CD14-positive monocyte (primary cell): ENCODE measurements at regions not wholly inside any gene's neighbourhood (a gene's known extent, or its start where the extent isn't known, plus 50 kb on each side); places are given as distances from the start of the nearest gene placed in this dataset.

ENCODE experiments used
- DNase-seq, 3 donors: peaks; one replicate each; pipeline ENCODE4 v3.0.0-alpha.2; 2011 to 2022
- H2AFZ ChIP-seq: 2 replicates; pipeline ENCODE4 v1.6.0; 2012; ENCODE audit warnings: mild to moderate bottlenecking, low read depth, low read length, inconsistent platforms; ENCODE audit not compliant: insufficient read depth, poor library complexity, severe bottlenecking
- H3K27ac ChIP-seq, 2 donors: 1 replicate in 1 of 2; 2 replicates in 1 of 2; pipeline ENCODE4 v1.5.1; 2012 to 2013; ENCODE audit warnings: low read length in 2 of 2, control low read depth in 1 of 2, inconsistent platforms in 1 of 2, low read depth in 1 of 2, mild to moderate bottlenecking in 1 of 2
- H3K27me3 ChIP-seq, 2 donors: one replicate each; pipeline versions ENCODE4 v1.6.0 to v1.6.1; 2011 to 2013; ENCODE audit warnings: low read length in 2 of 2; ENCODE audit not compliant: control insufficient read depth in 2 of 2, insufficient read depth in 2 of 2
- H3K36me3 ChIP-seq, 2 donors: replicated peaks in 1 of 2; 1 replicate in 1 of 2; 2 replicates in 1 of 2; pipeline versions ENCODE4 v1.5.1 to v1.6.1; 2012 to 2013; ENCODE audit warnings: low read length in 2 of 2, control low read depth in 1 of 2, inconsistent platforms in 1 of 2, mild to moderate bottlenecking in 1 of 2; ENCODE audit not compliant: insufficient read depth in 2 of 2, control insufficient read depth in 1 of 2
- H3K4me1 ChIP-seq, 2 donors: 1 replicate in 1 of 2; 2 replicates in 1 of 2; pipeline versions ENCODE4 v1.5.1 to v1.6.1; 2012 to 2013; ENCODE audit warnings: low read length in 2 of 2, control low read depth in 1 of 2, inconsistent platforms in 1 of 2, mild to moderate bottlenecking in 1 of 2, moderate library complexity in 1 of 2; ENCODE audit not compliant: insufficient read depth in 2 of 2, control insufficient read depth in 1 of 2
- H3K4me2 ChIP-seq: replicated peaks from 2 replicates; pipeline ENCODE3; 2012; ENCODE audit warnings: low read length, moderate library complexity, mild to moderate bottlenecking; ENCODE audit not compliant: poor library complexity, severe bottlenecking; ENCODE audit errors: extremely low read depth
- H3K4me3 ChIP-seq, 3 experiments: fragments of 200-600 bp in 1 of 3; sonication (generic) in 1 of 3; replicated peaks in 1 of 3; 1 replicate in 2 of 3; 2 replicates in 1 of 3; pipeline ENCODE4 v1.5.1; 2011 to 2013; ENCODE audit warnings: low read length in 3 of 3, mild to moderate bottlenecking in 3 of 3, control low read depth in 2 of 3, low read depth in 2 of 3, inconsistent platforms in 1 of 3, moderate library complexity in 1 of 3
- H3K79me2 ChIP-seq: 2 replicates; pipeline ENCODE4 v1.6.0; 2012; ENCODE audit warnings: mild to moderate bottlenecking, control low read depth, inconsistent platforms, low read length, moderate library complexity; ENCODE audit not compliant: insufficient read depth
- H3K9ac ChIP-seq: 2 replicates; pipeline ENCODE4 v1.6.0; 2017; ENCODE audit warnings: low read length, mild to moderate bottlenecking; ENCODE audit not compliant: insufficient read depth, poor library complexity, severe bottlenecking
- H3K9me3 ChIP-seq, 2 donors: replicated peaks in 1 of 2; 1 replicate in 1 of 2; 2 replicates in 1 of 2; pipeline versions ENCODE4 v1.5.1 to v1.6.1; 2012 to 2013; ENCODE audit warnings: low read length in 2 of 2, control low read depth in 1 of 2; ENCODE audit not compliant: control insufficient read depth in 1 of 2, insufficient read depth in 1 of 2
- H4K20me1 ChIP-seq: 2 replicates; pipeline ENCODE4 v1.6.0; 2012; ENCODE audit warnings: mild to moderate bottlenecking, low read length, control low read depth, moderate library complexity; ENCODE audit not compliant: insufficient read depth
- H3K27ac Mint-ChIP-seq, 7 donors: one replicate each; pipeline ENCODE4 v1.8.0; 2020; ENCODE audit warnings: mild to moderate bottlenecking in 7 of 7, mixed read lengths in 7 of 7, moderate library complexity in 6 of 7, inconsistent platforms in 2 of 7
- H3K27me3 Mint-ChIP-seq, 3 donors: one replicate each; pipeline ENCODE4 v1.8.0; 2021 to 2022; ENCODE audit warnings: low read depth in 3 of 3, mild to moderate bottlenecking in 3 of 3, mixed read lengths in 3 of 3, moderate library complexity in 3 of 3, inconsistent platforms in 1 of 3
- H3K36me3 Mint-ChIP-seq, 2 donors: one replicate each; pipeline ENCODE4 v1.8.0; 2020; ENCODE audit warnings: mixed read lengths in 2 of 2, inconsistent platforms in 1 of 2, mild to moderate bottlenecking in 1 of 2
- H3K4me1 Mint-ChIP-seq: one replicate; pipeline ENCODE4 v1.8.0; 2020; ENCODE audit warnings: mild to moderate bottlenecking, mixed read lengths
- H3K4me3 Mint-ChIP-seq, 2 donors: one replicate each; pipeline ENCODE4 v1.8.0; 2020; ENCODE audit warnings: mild to moderate bottlenecking in 2 of 2, mixed read lengths in 2 of 2, moderate library complexity in 1 of 2
- H3K9me3 Mint-ChIP-seq, 7 donors: one replicate each; pipeline ENCODE4 v1.8.0; 2020 to 2022; ENCODE audit warnings: mixed read lengths in 7 of 7, mild to moderate bottlenecking in 6 of 7, moderate library complexity in 6 of 7, inconsistent platforms in 2 of 7
- CTCF ChIP-seq: fragments of 200-600 bp; IDR thresholded peaks from one replicate; pipeline ENCODE4 v1.8.0; 2022; ENCODE audit warnings: antibody characterized with exemption, mild to moderate bottlenecking
- WGBS: methylation state at CpG from one replicate; pipeline ENCODE4 v1.1.5; 2013; ENCODE audit warnings: missing lambda C conversion rate; ENCODE audit not compliant: insufficient coverage; 5-methylcytosine and 5-hydroxymethylcytosine counted together
- intact Hi-C, 2 donors: fragments of 100-400 bp; cut with micrococcal nuclease; formaldehyde crosslinking; loops; one replicate each; pipeline versions ENCODE4 v1.15.0 to v1.15.1; 2023

- Mint-ChIP-seq H3K27me3 (peaks cover 6 to 12% (median 6%) of the 10 kb centered on the region in 3 donors), H3K36me3 (no peaks in the 10 kb centered on the region), H3K9me3 (peaks cover 3 to 17% (median 7%) of the 10 kb centered on the region in 7 donors), H3K4me1 (no peaks in the 10 kb centered on the region), H3K4me3 (no peak overlapping the region), H3K27ac (no peak overlapping the region)
- Histone ChIP-seq H4K20me1 (no peaks in the 10 kb centered on the region), H3K27me3 (peaks cover 0 to 3% of the 10 kb centered on the region in 2 donors), H3K4me3 (no peak overlapping the region), H3K36me3 (no peaks in the 10 kb centered on the region), H3K9me3 (peaks cover 4% of the 10 kb centered on the region in 2 donors), H3K4me2 (no peak overlapping the region), H3K79me2 (no peaks in the 10 kb centered on the region), H2AFZ (no peak overlapping the region), H3K9ac (no peak overlapping the region), H3K4me1 (no peaks in the 10 kb centered on the region), H3K27ac (no peak overlapping the region)
- 100% methylated on average over 1 of the region's 5 CpGs for WGBS
- no peak for DNase-seq
- intact Hi-C loops = no loop called here
- no peak for TF ChIP-seq CTCF
These were observed 84.2 kb upstream of the RMP24 start for GRCh38 chr18:35888329-35888728.

GRCh38 chr18:35889677-35890076 is 82.8 kb upstream of the RMP24 start:
- H3K27me3 Mint-ChIP-seq = peaks cover 6 to 12% (median 8%) of the 10 kb centered on the region in 3 donors
- no peak overlapping the region for H3K4me2 ChIP-seq
- H3K4me1 Mint-ChIP-seq = no peaks in the 10 kb centered on the region
- H2AFZ ChIP-seq = no peak overlapping the region
- H3K4me3 ChIP-seq = no peak overlapping the region
- H3K27ac Mint-ChIP-seq = no peak overlapping the region
- H3K27ac ChIP-seq = no peak overlapping the region
- peaks cover 4% of the 10 kb centered on the region in 2 donors for H3K9me3 ChIP-seq
- peaks cover 3 to 17% (median 9%) of the 10 kb centered on the region in 7 donors for H3K9me3 Mint-ChIP-seq
- H3K79me2 ChIP-seq = no peaks in the 10 kb centered on the region
- peaks cover 0 to 3% of the 10 kb centered on the region in 2 donors for H3K27me3 ChIP-seq
- H3K4me3 Mint-ChIP-seq = no peak overlapping the region
- DNase-seq = no peak
- TF ChIP-seq CTCF = no peak
- WGBS = no CpG with 5 or more reads among the region's 1 CpG
- H4K20me1 ChIP-seq = no peaks in the 10 kb centered on the region
- H3K36me3 ChIP-seq = no peaks in the 10 kb centered on the region
- intact Hi-C loops = no loop called here
- no peaks in the 10 kb centered on the region for H3K36me3 Mint-ChIP-seq
- H3K9ac ChIP-seq = no peak overlapping the region
- H3K4me1 ChIP-seq = no peaks in the 10 kb centered on the region
